Mucosa of descending colon (tissue), 3 donors: ENCODE measurements at regions not wholly inside any gene's neighbourhood (a gene's known extent, or its start where the extent isn't known, plus 50 kb on each side); places are given as distances from the start of the nearest gene placed in this dataset.

Experiments used
- ATAC-seq: fragments of 200-7000 bp; cut with Tn5 transposase; one replicate; pipeline ENCODE4 v1.9.1; 2020; ENCODE audit warnings: mild to moderate bottlenecking, moderate library complexity
- DNase-seq, 3 donors: peaks; one replicate each; pipeline ENCODE4 v3.0.0-alpha.2; 2020
- H3K36me3 ChIP-seq: fragments of 200-600 bp; one replicate; pipeline ENCODE4 v1.8.0; 2021; ENCODE audit warnings: low read depth, mild to moderate bottlenecking
- H3K4me1 ChIP-seq: fragments of 200-600 bp; one replicate; pipeline ENCODE4 v1.8.0; 2021; ENCODE audit warnings: low read depth, mild to moderate bottlenecking
- H3K4me3 ChIP-seq: fragments of 200-600 bp; one replicate; pipeline ENCODE4 v1.8.0; 2021; ENCODE audit warnings: mild to moderate bottlenecking
- H3K9me3 ChIP-seq: fragments of 200-600 bp; one replicate; pipeline ENCODE4 v1.8.0; 2021; ENCODE audit warnings: mild to moderate bottlenecking
- CTCF ChIP-seq: fragments of 200-600 bp; IDR thresholded peaks from one replicate; pipeline ENCODE4 v1.8.0; 2022; ENCODE audit warnings: antibody characterized with exemption, mild to moderate bottlenecking
- intact Hi-C, 2 donors: fragments of 100-400 bp; cut with DNase I in 1 of 2; cut with micrococcal nuclease in 1 of 2; formaldehyde crosslinking; loops; one replicate each; pipeline versions ENCODE4 v1.11.0 to v1.11.1; 2022; cut with DNase I, micrococcal nuclease
- donor health status: DM: no; HTN: no; CAD: no; lungs with moderate emphysema.
- donor health status: DM: no; HTN: no; CAD: no.
- donor health status: DM: no; HTN: yes; CAD: no.

GRCh38 chr13:26896986-26897668, 136.5 kb upstream of the GPR12 start:
- TF ChIP-seq CTCF: no peak
- DNase-seq (no peak), ATAC-seq (no peak)
- no peak overlapping the region for H3K4me3 ChIP-seq
- no peaks in the 10 kb centered on the region for H3K9me3 ChIP-seq
- no peaks in the 10 kb centered on the region for H3K36me3 ChIP-seq
- intact Hi-C loops: no loop called here
- no peaks in the 10 kb centered on the region for H3K4me1 ChIP-seq

GRCh38 chr13:26895808-26896466, 135.4 kb upstream of the GPR12 start:
- Histone ChIP-seq H3K9me3 (no peaks in the 10 kb centered on the region), H3K4me1 (no peaks in the 10 kb centered on the region), H3K36me3 (no peaks in the 10 kb centered on the region), H3K4me3 (no peak overlapping the region)
- no peak for TF ChIP-seq CTCF
- intact Hi-C loops: no loop called here
- DNase-seq: no peak
- no peak for ATAC-seq

GRCh38 chr13:26895081-26895807, 134.7 kb upstream of the GPR12 start:
- intact Hi-C loops: no loop called here
- no peak for TF ChIP-seq CTCF
- ATAC-seq (no peak), DNase-seq (no peak)
- H3K4me1 ChIP-seq: no peaks in the 10 kb centered on the region
- no peak overlapping the region for H3K4me3 ChIP-seq
- no peaks in the 10 kb centered on the region for H3K9me3 ChIP-seq
- H3K36me3 ChIP-seq: no peaks in the 10 kb centered on the region

- Histone ChIP-seq H3K36me3 (no peaks in the 10 kb centered on the region), H3K4me3 (no peak overlapping the region), H3K9me3 (no peaks in the 10 kb centered on the region), H3K4me1 (no peaks in the 10 kb centered on the region)
- no peak for ATAC-seq
- intact Hi-C loops: no loop called here
- no peak for TF ChIP-seq CTCF
- DNase-seq: no peak
These were observed 128.0 kb upstream of the GPR12 start for GRCh38 chr13:26888632-26889031.

GRCh38 chr13:26887594-26887993, 127.0 kb upstream of the GPR12 start:
- intact Hi-C loops: no loop called here
- no peak for ATAC-seq
- H3K4me3 ChIP-seq: no peak overlapping the region
- no peak for DNase-seq
- no peaks in the 10 kb centered on the region for H3K36me3 ChIP-seq
- H3K9me3 ChIP-seq: no peaks in the 10 kb centered on the region
- TF ChIP-seq CTCF: no peak
- H3K4me1 ChIP-seq: no peaks in the 10 kb centered on the region
